WTC11 (cell line): ENCODE measurements at regions not wholly inside any gene's neighbourhood (a gene's known extent, or its start where the extent isn't known, plus 50 kb on each side); places are given as distances from the start of the nearest gene placed in this dataset.

Experiments
- ATAC-seq: fragments of 200-7000 bp; cut with Tn5 transposase; 2 replicates; pipeline ENCODE4 v1.10.0; 2021; ENCODE audit warnings: mild to moderate bottlenecking, moderate library complexity
- CTCF ChIA-PET: fragments of 300-600 bp; sonication (Branson Sonifier 250); formaldehyde crosslinking; loops from one replicate; lab custom pipeline; 2021; ENCODE audit warnings: antibody characterized with exemption; lab: Charles Lee
- POLR2A ChIA-PET: fragments of 350-600 bp; sonication (Branson Sonifier 250); formaldehyde crosslinking; loops from one replicate; lab custom pipeline; 2021; ENCODE audit warnings: antibody characterized with exemption; lab: Charles Lee
- DNase-seq: peaks from one replicate; pipeline ENCODE4 v3.0.0; 2021; ENCODE audit warnings: low spot score
- H3K27ac Mint-ChIP-seq: 2 replicates; pipeline ENCODE4 v1.8.0; 2021; ENCODE audit warnings: mixed read lengths
- H3K27me3 Mint-ChIP-seq: 2 replicates; pipeline ENCODE4 v1.8.0; 2021; ENCODE audit warnings: low read depth, mild to moderate bottlenecking, moderate library complexity, mixed read lengths
- H3K36me3 Mint-ChIP-seq: 2 replicates; pipeline ENCODE4 v1.8.0; 2021; ENCODE audit warnings: mixed read lengths
- H3K4me1 Mint-ChIP-seq: 2 replicates; pipeline ENCODE4 v1.8.0; 2022; ENCODE audit warnings: mixed read lengths
- H3K4me3 Mint-ChIP-seq: 2 replicates; pipeline ENCODE4 v1.8.0; 2021; ENCODE audit warnings: mild to moderate bottlenecking, moderate library complexity, mixed read lengths
- H3K9me3 Mint-ChIP-seq: 2 replicates; pipeline ENCODE4 v1.8.0; 2021; ENCODE audit warnings: mixed read lengths
- EMX1 ChIP-seq: fragments of 250-450 bp; sonication (Bioruptor Pico); IDR thresholded peaks from 2 replicates; pipeline ENCODE4 v1.8.0; 2021; ENCODE audit warnings: mild to moderate bottlenecking
- FOXP1 ChIP-seq: sonication (generic); formaldehyde crosslinking; IDR thresholded peaks from 2 replicates; pipeline ENCODE4 v1.8.0; 2022; ENCODE audit warnings: missing genetic modification reagents, mild to moderate bottlenecking, moderate library complexity, borderline replicate concordance
- JUN ChIP-seq: sonication (generic); formaldehyde crosslinking; IDR thresholded peaks from 2 replicates; pipeline ENCODE4 v1.8.0; 2023; ENCODE audit warnings: mild to moderate bottlenecking, missing genetic modification reagents
- OVOL2 ChIP-seq: fragments of 250-450 bp; sonication (Bioruptor Pico); IDR thresholded peaks from 2 replicates; pipeline ENCODE4 v1.9.0; 2021; ENCODE audit warnings: mild to moderate bottlenecking, borderline replicate concordance
- PRRX2 ChIP-seq: fragments of 250-450 bp; sonication (Bioruptor Pico); IDR thresholded peaks from 2 replicates; pipeline ENCODE4 v1.8.0; 2021; ENCODE audit warnings: mild to moderate bottlenecking
- RELA ChIP-seq: sonication (generic); formaldehyde crosslinking; IDR thresholded peaks from 2 replicates; pipeline ENCODE4 v1.8.1; 2022; ENCODE audit warnings: missing genetic modification reagents, mild to moderate bottlenecking, borderline replicate concordance
- SMAD3 ChIP-seq: sonication (generic); formaldehyde crosslinking; IDR thresholded peaks from 2 replicates; pipeline ENCODE4 v1.8.0; 2022; ENCODE audit warnings: missing genetic modification reagents, mild to moderate bottlenecking, borderline replicate concordance
- SOX15 ChIP-seq: fragments of 250-450 bp; sonication (Bioruptor Pico); IDR thresholded peaks from 2 replicates; pipeline ENCODE4 v1.9.0; 2021; ENCODE audit warnings: mild to moderate bottlenecking
- ZNF671 ChIP-seq: fragments of 250-450 bp; sonication (Bioruptor Pico); IDR thresholded peaks from 2 replicates; pipeline ENCODE4 v1.8.0; 2021; ENCODE audit warnings: mild to moderate bottlenecking
- TF ChIP-seq, protein P1 (sequence below): sonication (generic); formaldehyde crosslinking; IDR thresholded peaks from 2 replicates; pipeline ENCODE4 v1.8.0; 2022; ENCODE audit warnings: mild to moderate bottlenecking, missing genetic modification reagents
- TF ChIP-seq, protein P2 (sequence below): sonication (generic); formaldehyde crosslinking; IDR thresholded peaks from 2 replicates; pipeline ENCODE4 v1.8.0; 2022; ENCODE audit warnings: mild to moderate bottlenecking, missing genetic modification reagents
- TF ChIP-seq, protein P3 (sequence below): sonication (generic); formaldehyde crosslinking; IDR thresholded peaks from 2 replicates; pipeline ENCODE4 v1.8.1; 2022; ENCODE audit warnings: low read depth, mild to moderate bottlenecking, moderate library complexity, missing genetic modification reagents, borderline replicate concordance
- TF ChIP-seq, protein P4 (sequence below): fragments of 250-450 bp; sonication (Bioruptor Pico); IDR thresholded peaks from 2 replicates; pipeline ENCODE4 v2.1.2; 2022; ENCODE audit warnings: mild to moderate bottlenecking, moderate library complexity
- TF ChIP-seq, protein P5 (sequence below): sonication (generic); formaldehyde crosslinking; IDR thresholded peaks from 2 replicates; pipeline ENCODE4 v1.8.0; 2023; ENCODE audit warnings: missing genetic modification reagents, mild to moderate bottlenecking, borderline replicate concordance

DNA sequence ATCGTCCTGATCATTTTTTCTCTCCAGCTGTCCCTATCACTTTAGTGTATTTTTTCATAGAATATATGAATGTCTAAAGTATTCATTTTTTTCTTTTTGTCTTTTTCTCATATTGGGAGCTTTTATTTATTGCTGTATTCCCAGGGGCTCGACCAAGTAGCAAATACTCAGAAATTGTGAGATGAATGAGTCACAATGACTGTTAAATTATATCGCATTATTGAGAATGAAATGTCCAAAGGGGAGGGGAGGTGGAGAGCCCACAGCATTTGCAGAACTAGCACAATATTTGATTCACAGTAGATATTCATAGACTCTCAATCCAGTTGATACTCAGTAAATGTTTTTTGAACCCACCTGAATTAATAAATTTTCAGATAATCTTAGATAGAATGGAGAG lies 543.6 kb upstream of the FAM241A start (continued):
- TF ChIP-seq, protein P1, sequence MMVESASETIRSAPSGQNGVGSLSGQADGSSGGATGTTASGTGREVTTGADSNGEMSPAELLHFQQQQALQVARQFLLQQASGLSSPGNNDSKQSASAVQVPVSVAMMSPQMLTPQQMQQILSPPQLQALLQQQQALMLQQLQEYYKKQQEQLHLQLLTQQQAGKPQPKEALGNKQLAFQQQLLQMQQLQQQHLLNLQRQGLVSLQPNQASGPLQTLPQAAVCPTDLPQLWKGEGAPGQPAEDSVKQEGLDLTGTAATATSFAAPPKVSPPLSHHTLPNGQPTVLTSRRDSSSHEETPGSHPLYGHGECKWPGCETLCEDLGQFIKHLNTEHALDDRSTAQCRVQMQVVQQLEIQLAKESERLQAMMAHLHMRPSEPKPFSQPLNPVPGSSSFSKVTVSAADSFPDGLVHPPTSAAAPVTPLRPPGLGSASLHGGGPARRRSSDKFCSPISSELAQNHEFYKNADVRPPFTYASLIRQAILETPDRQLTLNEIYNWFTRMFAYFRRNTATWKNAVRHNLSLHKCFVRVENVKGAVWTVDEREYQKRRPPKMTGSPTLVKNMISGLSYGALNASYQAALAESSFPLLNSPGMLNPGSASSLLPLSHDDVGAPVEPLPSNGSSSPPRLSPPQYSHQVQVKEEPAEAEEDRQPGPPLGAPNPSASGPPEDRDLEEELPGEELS (CRISPR knock-in tag): no peak
- TF ChIP-seq RELA (CRISPR knock-in tag) (no peak), PRRX2 (no peak), FOXP1 (no peak)
- TF ChIP-seq, protein P2, sequence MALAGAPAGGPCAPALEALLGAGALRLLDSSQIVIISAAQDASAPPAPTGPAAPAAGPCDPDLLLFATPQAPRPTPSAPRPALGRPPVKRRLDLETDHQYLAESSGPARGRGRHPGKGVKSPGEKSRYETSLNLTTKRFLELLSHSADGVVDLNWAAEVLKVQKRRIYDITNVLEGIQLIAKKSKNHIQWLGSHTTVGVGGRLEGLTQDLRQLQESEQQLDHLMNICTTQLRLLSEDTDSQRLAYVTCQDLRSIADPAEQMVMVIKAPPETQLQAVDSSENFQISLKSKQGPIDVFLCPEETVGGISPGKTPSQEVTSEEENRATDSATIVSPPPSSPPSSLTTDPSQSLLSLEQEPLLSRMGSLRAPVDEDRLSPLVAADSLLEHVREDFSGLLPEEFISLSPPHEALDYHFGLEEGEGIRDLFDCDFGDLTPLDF: no peak

DNA sequence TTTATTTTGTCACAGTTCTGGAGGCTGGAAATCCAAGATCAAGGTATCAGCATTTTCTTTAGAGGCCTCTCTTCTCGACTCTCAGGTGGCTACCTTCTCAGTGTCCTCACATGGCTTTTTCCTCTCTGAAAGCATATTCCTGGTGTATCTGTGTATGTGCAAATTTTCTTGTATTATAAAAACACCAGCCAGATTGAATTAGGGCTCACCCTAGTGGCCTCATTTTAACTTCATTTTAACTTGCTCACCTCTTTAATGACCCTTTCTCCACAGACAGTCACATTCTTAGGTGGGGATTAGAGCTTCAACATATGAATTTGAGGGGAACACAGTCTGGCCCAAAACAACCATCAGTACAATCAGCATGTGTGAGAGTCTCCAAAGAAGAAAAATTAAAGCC lies 542.4 kb upstream of the FAM241A start:
- Mint-ChIP-seq H3K36me3 (no peaks in the 10 kb centered on the region), H3K27ac (no peak overlapping the region), H3K9me3 (no peaks in the 10 kb centered on the region), H3K4me1 (no peaks in the 10 kb centered on the region), H3K27me3 (no peaks in the 10 kb centered on the region), H3K4me3 (no peak overlapping the region)
- POLR2A ChIA-PET: no interaction called here
- DNase-seq: no peak
- TF ChIP-seq JUN (CRISPR knock-in tag) (no peak), ZNF671 (CRISPR knock-in tag) (no peak)
- CTCF ChIA-PET: no interaction called here
- ATAC-seq: peak; percentile 73

DNA sequence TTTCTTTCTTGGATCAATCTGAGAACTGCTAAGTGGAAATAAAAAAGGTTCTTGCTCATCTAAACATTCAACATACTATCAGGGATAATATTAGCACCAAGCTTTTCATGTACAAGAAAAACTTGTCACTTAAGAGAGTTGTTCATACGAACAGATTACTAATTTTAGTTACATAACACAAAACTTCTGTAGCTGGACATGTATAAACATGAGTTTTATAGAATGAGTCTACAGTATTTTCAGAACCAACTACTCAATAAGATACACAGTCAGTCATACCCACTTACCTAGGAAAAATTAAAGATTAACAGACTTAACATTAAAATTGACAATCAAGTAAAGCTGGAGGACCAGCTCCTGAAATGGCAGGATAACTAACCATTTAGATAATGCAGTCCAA lies 540.1 kb upstream of the FAM241A start:
- H3K9me3 Mint-ChIP-seq: no peaks in the 10 kb centered on the region
- no peak for ATAC-seq
- no peaks in the 10 kb centered on the region for H3K36me3 Mint-ChIP-seq
- CTCF ChIA-PET: no interaction called here
- H3K4me1 Mint-ChIP-seq: no peaks in the 10 kb centered on the region
- POLR2A ChIA-PET: no interaction called here
- no peaks in the 10 kb centered on the region for H3K27me3 Mint-ChIP-seq
- H3K4me3 Mint-ChIP-seq: no peak overlapping the region
- no peak overlapping the region for H3K27ac Mint-ChIP-seq
- TF ChIP-seq EMX1 (CRISPR knock-in tag): no peak
- no peak for TF ChIP-seq OVOL2 (CRISPR knock-in tag)
- TF ChIP-seq SOX15 (CRISPR knock-in tag): no peak
- DNase-seq: no peak

DNA sequence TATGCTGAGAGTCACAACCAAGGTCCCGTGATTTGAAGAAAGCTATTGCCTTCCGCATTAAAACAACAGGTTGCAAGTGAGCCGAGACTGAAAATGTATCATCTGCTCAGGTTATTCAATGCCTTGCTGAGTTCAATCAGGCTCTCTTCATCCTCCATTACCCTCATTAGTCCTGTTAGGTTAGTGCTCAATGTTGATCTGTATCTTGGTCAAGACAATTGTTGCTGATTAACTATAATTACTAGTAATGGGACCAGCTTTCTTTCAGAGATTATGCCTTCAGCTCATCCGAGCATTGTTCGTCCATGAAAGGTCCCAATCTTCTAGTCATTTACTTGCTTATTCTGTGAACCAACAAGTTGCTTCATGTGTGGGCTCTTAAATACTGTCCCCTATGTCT lies 534.6 kb upstream of the FAM241A start:
- no peak for ATAC-seq
- Mint-ChIP-seq H3K4me3 (no peak overlapping the region), H3K27me3 (no peaks in the 10 kb centered on the region), H3K4me1 (no peaks in the 10 kb centered on the region), H3K27ac (no peak overlapping the region), H3K36me3 (no peaks in the 10 kb centered on the region), H3K9me3 (no peaks in the 10 kb centered on the region)
- ChIA-PET CTCF (no interaction called here), POLR2A (no interaction called here)
- TF ChIP-seq, protein P3, sequence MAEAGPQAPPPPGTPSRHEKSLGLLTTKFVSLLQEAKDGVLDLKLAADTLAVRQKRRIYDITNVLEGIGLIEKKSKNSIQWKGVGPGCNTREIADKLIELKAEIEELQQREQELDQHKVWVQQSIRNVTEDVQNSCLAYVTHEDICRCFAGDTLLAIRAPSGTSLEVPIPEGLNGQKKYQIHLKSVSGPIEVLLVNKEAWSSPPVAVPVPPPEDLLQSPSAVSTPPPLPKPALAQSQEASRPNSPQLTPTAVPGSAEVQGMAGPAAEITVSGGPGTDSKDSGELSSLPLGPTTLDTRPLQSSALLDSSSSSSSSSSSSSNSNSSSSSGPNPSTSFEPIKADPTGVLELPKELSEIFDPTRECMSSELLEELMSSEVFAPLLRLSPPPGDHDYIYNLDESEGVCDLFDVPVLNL: no peak
- TF ChIP-seq JUN (CRISPR knock-in tag): no peak
- TF ChIP-seq, protein P4, sequence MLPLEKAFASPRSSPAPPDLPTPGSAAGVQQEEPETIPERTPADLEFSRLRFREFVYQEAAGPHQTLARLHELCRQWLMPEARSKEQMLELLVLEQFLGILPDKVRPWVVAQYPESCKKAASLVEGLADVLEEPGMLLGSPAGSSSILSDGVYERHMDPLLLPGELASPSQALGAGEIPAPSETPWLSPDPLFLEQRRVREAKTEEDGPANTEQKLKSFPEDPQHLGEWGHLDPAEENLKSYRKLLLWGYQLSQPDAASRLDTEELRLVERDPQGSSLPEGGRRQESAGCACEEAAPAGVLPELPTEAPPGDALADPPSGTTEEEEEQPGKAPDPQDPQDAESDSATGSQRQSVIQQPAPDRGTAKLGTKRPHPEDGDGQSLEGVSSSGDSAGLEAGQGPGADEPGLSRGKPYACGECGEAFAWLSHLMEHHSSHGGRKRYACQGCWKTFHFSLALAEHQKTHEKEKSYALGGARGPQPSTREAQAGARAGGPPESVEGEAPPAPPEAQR (CRISPR knock-in tag): no peak
- TF ChIP-seq SMAD3: no peak
- TF ChIP-seq, protein P5, sequence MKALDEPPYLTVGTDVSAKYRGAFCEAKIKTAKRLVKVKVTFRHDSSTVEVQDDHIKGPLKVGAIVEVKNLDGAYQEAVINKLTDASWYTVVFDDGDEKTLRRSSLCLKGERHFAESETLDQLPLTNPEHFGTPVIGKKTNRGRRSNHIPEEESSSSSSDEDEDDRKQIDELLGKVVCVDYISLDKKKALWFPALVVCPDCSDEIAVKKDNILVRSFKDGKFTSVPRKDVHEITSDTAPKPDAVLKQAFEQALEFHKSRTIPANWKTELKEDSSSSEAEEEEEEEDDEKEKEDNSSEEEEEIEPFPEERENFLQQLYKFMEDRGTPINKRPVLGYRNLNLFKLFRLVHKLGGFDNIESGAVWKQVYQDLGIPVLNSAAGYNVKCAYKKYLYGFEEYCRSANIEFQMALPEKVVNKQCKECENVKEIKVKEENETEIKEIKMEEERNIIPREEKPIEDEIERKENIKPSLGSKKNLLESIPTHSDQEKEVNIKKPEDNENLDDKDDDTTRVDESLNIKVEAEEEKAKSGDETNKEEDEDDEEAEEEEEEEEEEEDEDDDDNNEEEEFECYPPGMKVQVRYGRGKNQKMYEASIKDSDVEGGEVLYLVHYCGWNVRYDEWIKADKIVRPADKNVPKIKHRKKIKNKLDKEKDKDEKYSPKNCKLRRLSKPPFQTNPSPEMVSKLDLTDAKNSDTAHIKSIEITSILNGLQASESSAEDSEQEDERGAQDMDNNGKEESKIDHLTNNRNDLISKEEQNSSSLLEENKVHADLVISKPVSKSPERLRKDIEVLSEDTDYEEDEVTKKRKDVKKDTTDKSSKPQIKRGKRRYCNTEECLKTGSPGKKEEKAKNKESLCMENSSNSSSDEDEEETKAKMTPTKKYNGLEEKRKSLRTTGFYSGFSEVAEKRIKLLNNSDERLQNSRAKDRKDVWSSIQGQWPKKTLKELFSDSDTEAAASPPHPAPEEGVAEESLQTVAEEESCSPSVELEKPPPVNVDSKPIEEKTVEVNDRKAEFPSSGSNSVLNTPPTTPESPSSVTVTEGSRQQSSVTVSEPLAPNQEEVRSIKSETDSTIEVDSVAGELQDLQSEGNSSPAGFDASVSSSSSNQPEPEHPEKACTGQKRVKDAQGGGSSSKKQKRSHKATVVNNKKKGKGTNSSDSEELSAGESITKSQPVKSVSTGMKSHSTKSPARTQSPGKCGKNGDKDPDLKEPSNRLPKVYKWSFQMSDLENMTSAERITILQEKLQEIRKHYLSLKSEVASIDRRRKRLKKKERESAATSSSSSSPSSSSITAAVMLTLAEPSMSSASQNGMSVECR (CRISPR knock-in tag): no peak
- no peak for DNase-seq
